Activated B cell treated with CpG ODN at 0.5 μM for 24 hours (primary cell): ENCODE measurements at regions not wholly inside any gene's neighbourhood (a gene's known extent, or its start where the extent isn't known, plus 50 kb on each side); places are given as distances from the start of the nearest gene placed in this dataset.

Experiments
- ATAC-seq: fragments of 200-7000 bp; cut with Tn5 transposase; one replicate; pipeline ENCODE4 v1.10.0; 2021; ENCODE audit warnings: low read depth, mild to moderate bottlenecking, moderate library complexity
- CTCF ChIA-PET: fragments of 350-600 bp; sonication (Branson Sonifier 250); formaldehyde crosslinking; loops from one replicate; lab custom pipeline; 2021; ENCODE audit warnings: antibody characterized with exemption; lab: Charles Lee
- POLR2A ChIA-PET: fragments of 350-600 bp; sonication (Branson Sonifier 250); formaldehyde crosslinking; loops from one replicate; lab custom pipeline; 2021; ENCODE audit warnings: antibody characterized with exemption; lab: Charles Lee
- DNase-seq: peaks from one replicate; pipeline ENCODE4 v3.0.0; 2022
- H3K27ac Mint-ChIP-seq: one replicate; pipeline ENCODE4 v1.8.0; 2020; ENCODE audit warnings: mixed read lengths
- H3K27me3 Mint-ChIP-seq: one replicate; pipeline ENCODE4 v1.8.0; 2021; ENCODE audit warnings: mixed read lengths
- H3K36me3 Mint-ChIP-seq: one replicate; pipeline ENCODE4 v1.8.0; 2021; ENCODE audit warnings: low read depth, mixed read lengths
- H3K4me1 Mint-ChIP-seq: one replicate; pipeline ENCODE4 v1.8.0; 2021; ENCODE audit warnings: mixed read lengths
- H3K4me3 Mint-ChIP-seq: one replicate; pipeline ENCODE4 v1.8.0; 2020; ENCODE audit warnings: mild to moderate bottlenecking, mixed read lengths
- H3K9me3 Mint-ChIP-seq: one replicate; pipeline ENCODE4 v1.8.0; 2020; ENCODE audit warnings: mixed read lengths
- CTCF ChIP-seq: fragments of 200-600 bp; IDR thresholded peaks from one replicate; pipeline ENCODE4 v1.8.0; 2022; ENCODE audit warnings: antibody characterized with exemption, mild to moderate bottlenecking
- intact Hi-C: fragments of 100-400 bp; cut with micrococcal nuclease; formaldehyde crosslinking; loops from one replicate; pipeline ENCODE4 v1.15.1; 2024

- no peak for ATAC-seq
- Mint-ChIP-seq H3K4me3 (no peak overlapping the region), H3K4me1 (peaks cover 3% of the 10 kb centered on the region), H3K9me3 (peaks cover 6% of the 10 kb centered on the region), H3K27me3 (peaks cover 32% of the 10 kb centered on the region), H3K27ac (no peak overlapping the region), H3K36me3 (no peaks in the 10 kb centered on the region)
- TF ChIP-seq CTCF = no peak
- POLR2A ChIA-PET = no interaction called here
- intact Hi-C loops = no loop called here
- no peak for DNase-seq
- CTCF ChIA-PET = no interaction called here
Observed at GRCh38 chr1:20417581-20417980, 68.4 kb downstream of the CAMK2N1 start.

- intact Hi-C loops = no loop called here
- POLR2A ChIA-PET = no interaction called here
- peaks cover 5% of the 10 kb centered on the region for H3K9me3 Mint-ChIP-seq
- H3K27ac Mint-ChIP-seq = no peak overlapping the region
- no peak for DNase-seq
- no peaks in the 10 kb centered on the region for H3K36me3 Mint-ChIP-seq
- CTCF ChIA-PET = no interaction called here
- ATAC-seq = no peak
- peaks cover 32% of the 10 kb centered on the region for H3K27me3 Mint-ChIP-seq
- H3K4me1 Mint-ChIP-seq = peaks cover 3% of the 10 kb centered on the region
- no peak overlapping the region for H3K4me3 Mint-ChIP-seq
- TF ChIP-seq CTCF = no peak
Observed at GRCh38 chr1:20416706-20417105, 69.3 kb downstream of the CAMK2N1 start.

GRCh38 chr1:20413776-20414140 lies 72.3 kb downstream of the CAMK2N1 start:
- Mint-ChIP-seq H3K27me3 (peaks cover 20% of the 10 kb centered on the region), H3K27ac (no peak overlapping the region), H3K4me3 (no peak overlapping the region), H3K4me1 (peaks cover 3% of the 10 kb centered on the region), H3K9me3 (no peaks in the 10 kb centered on the region), H3K36me3 (no peaks in the 10 kb centered on the region)
- no peak for TF ChIP-seq CTCF
- POLR2A ChIA-PET = no interaction called here
- intact Hi-C loops = no loop called here
- DNase-seq = no peak
- no peak for ATAC-seq
- CTCF ChIA-PET = no interaction called here

- peaks cover 19% of the 10 kb centered on the region for H3K27me3 Mint-ChIP-seq
- CTCF ChIA-PET = no interaction called here
- ATAC-seq (no peak), DNase-seq (no peak)
- no peaks in the 10 kb centered on the region for H3K9me3 Mint-ChIP-seq
- intact Hi-C loops = no loop called here
- H3K4me3 Mint-ChIP-seq = no peak overlapping the region
- POLR2A ChIA-PET = no interaction called here
- H3K4me1 Mint-ChIP-seq = peaks cover 3% of the 10 kb centered on the region
- no peak overlapping the region for H3K27ac Mint-ChIP-seq
- TF ChIP-seq CTCF = no peak
- no peaks in the 10 kb centered on the region for H3K36me3 Mint-ChIP-seq
Observed at GRCh38 chr1:20413136-20413775, 72.8 kb downstream of the CAMK2N1 start.

GRCh38 chr1:20411196-20411980 lies 74.6 kb downstream of the CAMK2N1 start:
- POLR2A ChIA-PET = no interaction called here
- Mint-ChIP-seq H3K36me3 (no peaks in the 10 kb centered on the region), H3K4me3 (no peak overlapping the region), H3K9me3 (no peaks in the 10 kb centered on the region), H3K27me3 (peaks cover 12% of the 10 kb centered on the region), H3K27ac (no peak overlapping the region), H3K4me1 (peaks cover 7% of the 10 kb centered on the region)
- DNase-seq = no peak
- CTCF ChIA-PET = no interaction called here
- no peak for TF ChIP-seq CTCF
- intact Hi-C loops = no loop called here
- no peak for ATAC-seq
